ENCODE measurements at regions not wholly inside any gene's neighbourhood (a gene's known extent, or its start where the extent isn't known, plus 50 kb on each side); places are given as distances from the start of the nearest gene placed in this dataset.
"Not testable (repeated sequence)": the region's sequence is repeated elsewhere in the genome, so short reads cannot be mapped to it uniquely, and the experiment has no call there.

- not testable (repeated sequence) for H3K4me3 ChIP-seq (ENCODE audit: low read length); DNase-seq (ENCODE audit: low read depth, low spot score)
These were observed 415.4 kb upstream of the CDIN1 start for GRCh38 chr15:36163983-36164382.

- DNase-seq (ENCODE audit: low read depth, low spot score): no peak
- no peak overlapping the region for H3K4me3 ChIP-seq (ENCODE audit: low read length)
These were observed 406.5 kb upstream of the CDIN1 start for GRCh38 chr15:36172955-36173354.

DNA sequence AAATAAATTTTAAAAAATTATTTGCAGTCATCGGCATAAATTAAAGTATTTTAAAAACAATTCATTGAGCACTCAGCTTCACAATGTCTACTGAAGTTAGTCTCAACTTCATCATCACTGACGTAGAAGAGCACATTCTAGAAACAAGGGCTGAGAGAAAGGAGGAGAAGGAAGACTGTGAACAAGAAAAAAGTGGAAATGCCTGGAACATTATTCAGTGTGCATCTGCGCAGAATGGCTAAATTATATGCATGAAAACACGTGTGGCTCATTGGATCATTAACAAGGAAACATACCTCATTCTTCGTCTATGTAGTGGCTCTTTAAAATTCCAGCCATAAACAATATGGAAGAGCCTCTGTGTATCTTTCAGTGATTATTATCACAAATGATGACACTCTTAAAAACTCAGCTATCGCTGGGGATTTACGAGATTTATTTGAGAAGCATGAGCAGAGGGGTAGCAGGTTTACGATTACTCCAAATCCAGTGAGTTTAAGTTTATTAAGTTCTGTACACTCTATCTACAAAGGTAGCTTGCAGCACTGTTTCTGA, 404.2 kb upstream of the CDIN1 start:
- no peak for DNase-seq (ENCODE audit: low read depth, low spot score)
- no peak overlapping the region for H3K4me3 ChIP-seq (ENCODE audit: low read length)

- H3K4me3 ChIP-seq (ENCODE audit: low read length): no peak overlapping the region
- no peak for DNase-seq (ENCODE audit: low read depth, low spot score)
These were observed 403.6 kb upstream of the CDIN1 start for GRCh38 chr15:36175741-36176291.

- no peak for DNase-seq (ENCODE audit: low read depth, low spot score)
- no peak overlapping the region for H3K4me3 ChIP-seq (ENCODE audit: low read length)
These were observed 401.7 kb upstream of the CDIN1 start for GRCh38 chr15:36177590-36178302.

- no peak for DNase-seq (ENCODE audit: low read depth, low spot score)
- H3K4me3 ChIP-seq (ENCODE audit: low read length): no peak overlapping the region
These were observed 401.2 kb upstream of the CDIN1 start for GRCh38 chr15:36178303-36178633.

- DNase-seq (ENCODE audit: low read depth, low spot score): no peak
- H3K4me3 ChIP-seq (ENCODE audit: low read length): no peak overlapping the region
These were observed 396.2 kb upstream of the CDIN1 start for GRCh38 chr15:36183201-36183600.

- no peak for DNase-seq (ENCODE audit: low read depth, low spot score)
- no peak overlapping the region for H3K4me3 ChIP-seq (ENCODE audit: low read length)
These were observed 394.0 kb upstream of the CDIN1 start for GRCh38 chr15:36185438-36185837.

DNA sequence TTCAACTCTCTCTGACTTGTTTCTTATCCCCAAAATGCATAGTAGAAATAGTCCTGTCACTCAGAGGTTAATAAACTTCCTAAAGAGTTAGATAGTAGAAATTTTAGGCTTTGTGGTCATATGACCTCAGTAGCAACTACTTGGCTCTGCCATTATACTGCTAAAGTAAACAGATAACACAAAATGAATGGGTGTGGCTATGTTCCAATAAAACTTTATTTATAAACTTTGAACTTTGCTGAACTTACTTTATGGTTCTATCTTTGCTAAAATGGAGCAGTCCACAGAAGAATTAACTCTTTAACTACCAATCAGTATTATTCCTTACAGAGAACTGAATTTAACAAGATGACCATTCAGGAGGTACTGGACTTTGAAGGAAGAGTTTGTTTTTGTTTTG, 393.6 kb upstream of the CDIN1 start:
- H3K4me3 ChIP-seq (ENCODE audit: low read length): no peak overlapping the region
- no peak for DNase-seq (ENCODE audit: low read depth, low spot score)

DNA sequence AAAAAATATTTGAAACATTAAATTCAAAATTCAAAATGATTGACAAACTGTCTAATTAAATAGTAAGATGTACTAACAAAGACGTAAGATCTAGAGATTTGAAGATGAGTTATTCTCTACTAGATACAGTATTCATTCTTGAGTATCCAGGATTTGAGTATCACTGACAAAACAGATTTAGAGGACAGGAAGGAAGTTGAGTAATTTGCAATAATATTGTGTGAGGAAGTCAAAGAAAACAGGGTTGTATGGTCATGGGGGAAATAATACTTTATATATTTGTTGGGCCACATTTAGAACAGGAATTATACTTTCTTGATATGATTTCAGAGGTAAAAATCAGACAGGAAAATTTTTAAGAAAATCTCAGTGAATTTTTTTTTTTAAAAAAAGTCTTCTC, 393.1 kb upstream of the CDIN1 start:
- no peak for DNase-seq (ENCODE audit: low read depth, low spot score)
- H3K4me3 ChIP-seq (ENCODE audit: low read length): no peak overlapping the region

DNA sequence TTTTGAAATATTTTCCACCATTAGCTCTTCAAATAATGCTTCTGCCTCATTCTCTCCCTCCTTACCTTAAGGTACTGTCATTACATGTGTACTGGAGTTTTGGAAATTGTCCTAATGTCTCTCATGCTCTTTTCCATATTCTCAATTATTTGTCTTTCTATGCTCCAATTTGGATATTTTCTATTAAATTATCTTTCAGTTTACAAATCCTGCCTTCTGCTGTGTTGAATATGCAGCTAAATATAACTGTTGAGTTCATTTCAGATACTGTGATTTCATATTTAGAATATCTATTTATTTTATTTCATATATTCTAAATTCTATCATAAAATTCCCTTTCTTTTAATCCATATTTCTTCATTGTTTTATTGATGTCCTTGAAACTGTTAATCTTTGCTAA, 388.0 kb upstream of the CDIN1 start:
- H3K4me3 ChIP-seq (ENCODE audit: low read length): no peak overlapping the region
- no peak for DNase-seq (ENCODE audit: low read depth, low spot score)

GRCh38 chr15:36195361-36196007, 383.9 kb upstream of the CDIN1 start:
- not testable (repeated sequence) for H3K4me3 ChIP-seq (ENCODE audit: low read length); DNase-seq (ENCODE audit: low read depth, low spot score)

DNA sequence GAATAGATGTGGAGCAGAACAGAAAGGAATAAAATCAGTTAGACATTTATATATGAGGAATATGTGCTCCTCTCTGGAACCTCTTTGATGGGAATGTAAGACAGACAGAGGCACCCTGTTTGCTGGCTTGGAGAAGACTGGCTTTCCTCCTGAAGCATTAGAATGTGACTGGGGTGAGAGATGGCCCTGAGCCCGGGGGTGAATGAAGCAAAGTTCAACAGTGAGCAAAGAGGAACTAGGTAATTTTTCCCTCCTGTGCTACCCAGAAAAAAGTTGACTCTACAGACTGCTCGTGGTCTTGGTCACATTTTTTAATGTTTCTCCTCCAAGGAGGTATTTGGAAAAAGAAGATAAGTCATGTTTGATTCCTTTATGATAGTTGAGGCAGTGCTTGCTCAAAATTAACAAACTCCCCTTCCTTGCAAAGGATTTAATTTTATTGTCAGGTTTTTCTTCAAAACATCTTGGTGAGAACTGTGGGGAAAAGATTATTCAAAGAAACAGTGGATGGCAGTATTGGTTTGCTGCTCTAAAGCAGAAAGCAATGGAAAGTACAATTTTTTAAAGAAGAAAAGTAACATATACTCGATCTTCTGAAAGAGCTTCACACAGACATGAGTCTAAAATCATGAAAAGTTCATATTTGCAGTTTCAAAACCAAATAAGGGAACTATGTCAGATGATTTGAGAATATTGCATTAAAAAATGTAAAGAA, 370.4 kb upstream of the CDIN1 start:
- DNase-seq (ENCODE audit: low read depth, low spot score): no peak
- H3K4me3 ChIP-seq (ENCODE audit: low read length): no peak overlapping the region

DNA sequence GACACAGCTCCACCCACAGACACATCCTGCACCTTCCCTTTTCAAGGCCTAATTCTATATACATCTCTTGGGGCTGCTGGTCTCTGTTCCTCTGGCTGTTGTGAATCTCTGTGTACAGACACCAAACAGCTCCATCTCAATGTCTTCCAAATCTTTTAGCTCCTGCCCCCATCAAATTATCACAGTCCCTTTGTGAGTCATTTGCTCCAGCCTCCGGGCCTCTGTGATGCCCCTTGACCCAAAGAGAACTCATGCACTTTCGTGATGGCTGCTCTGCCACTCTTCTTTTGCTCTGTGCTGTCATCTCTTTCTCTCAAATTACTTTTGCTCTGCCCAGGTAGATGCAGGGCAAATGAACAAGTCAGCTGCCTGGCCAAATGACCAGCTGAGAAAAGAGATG, 369.0 kb upstream of the CDIN1 start:
- DNase-seq (ENCODE audit: low read depth, low spot score): no peak
- no peak overlapping the region for H3K4me3 ChIP-seq (ENCODE audit: low read length)

- H3K4me3 ChIP-seq (ENCODE audit: low read length): no peak overlapping the region
- DNase-seq (ENCODE audit: low read depth, low spot score): no peak
These were observed 361.1 kb upstream of the CDIN1 start for GRCh38 chr15:36218322-36218721.

- DNase-seq (ENCODE audit: low read depth, low spot score): no peak
- H3K4me3 ChIP-seq (ENCODE audit: low read length): no peak overlapping the region
These were observed 360.4 kb upstream of the CDIN1 start for GRCh38 chr15:36218991-36219390.

GRCh38 chr15:36221992-36222391, 357.4 kb upstream of the CDIN1 start:
- H3K4me3 ChIP-seq (ENCODE audit: low read length): no peak overlapping the region
- DNase-seq (ENCODE audit: low read depth, low spot score): no peak

DNA sequence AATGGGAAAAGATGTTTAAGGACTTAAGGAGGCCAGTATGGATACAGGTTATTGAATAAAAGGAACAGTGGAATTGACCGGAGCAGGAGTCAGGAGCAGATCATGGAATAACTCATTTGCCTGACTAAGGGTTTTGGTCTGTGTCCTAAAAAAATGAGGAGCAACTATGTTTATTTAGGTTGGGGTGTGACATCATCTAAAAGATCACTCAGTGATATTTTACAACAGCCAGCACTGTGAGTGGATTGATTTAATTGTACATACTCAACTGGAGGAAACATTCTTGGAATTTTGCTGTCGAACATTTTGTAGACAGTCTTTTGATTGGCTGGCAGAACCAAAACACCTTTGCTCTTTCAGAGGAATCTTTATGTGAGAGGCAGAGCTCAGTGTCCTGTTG, 348.6 kb upstream of the CDIN1 start:
- no peak for DNase-seq (ENCODE audit: low read depth, low spot score)
- H3K4me3 ChIP-seq (ENCODE audit: low read length): no peak overlapping the region

DNA sequence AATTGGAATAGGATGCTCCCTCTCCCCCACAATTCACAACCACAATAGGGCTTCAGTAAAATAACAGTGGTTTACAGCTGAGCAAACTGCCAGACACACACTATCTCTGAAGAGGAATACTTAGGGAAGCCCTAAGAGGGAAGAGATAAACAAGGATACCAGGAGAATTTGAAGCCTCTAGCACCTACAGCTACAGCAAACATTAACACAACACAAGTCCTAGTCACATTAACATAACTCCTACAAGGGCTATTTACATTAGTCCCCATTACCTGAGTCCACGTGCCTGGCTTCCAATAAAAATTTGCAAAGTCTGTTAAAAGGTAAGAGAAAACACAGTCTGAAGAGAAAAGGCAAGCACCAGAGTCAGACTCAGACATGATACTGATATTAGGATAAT, 346.9 kb upstream of the CDIN1 start:
- no peak for DNase-seq (ENCODE audit: low read depth, low spot score)
- H3K4me3 ChIP-seq (ENCODE audit: low read length): no peak overlapping the region

GRCh38 chr15:36234743-36235142, 344.7 kb upstream of the CDIN1 start:
- H3K4me3 ChIP-seq (ENCODE audit: low read length): no peak overlapping the region
- DNase-seq (ENCODE audit: low read depth, low spot score): no peak
